Endothelial cell (in vitro differentiated cells): ENCODE measurements at regions not wholly inside any gene's neighbourhood (a gene's known extent, or its start where the extent isn't known, plus 50 kb on each side); places are given as distances from the start of the nearest gene placed in this dataset.
"Not testable (repeated sequence)": the region's sequence is repeated elsewhere in the genome, so short reads cannot be mapped to it uniquely, and the experiment has no call there.

Experiments
- DNase-seq: peaks from one replicate; pipeline ENCODE4 v3.0.0; 2021; ENCODE audit warnings: low spot score
- H3K27ac Mint-ChIP-seq: one replicate; pipeline ENCODE4 v1.8.0; 2021; ENCODE audit warnings: mixed read lengths, inconsistent platforms; ENCODE audit not compliant: unreplicated experiment
- H3K27me3 Mint-ChIP-seq: one replicate; pipeline ENCODE4 v1.8.0; 2021; ENCODE audit warnings: mild to moderate bottlenecking, moderate library complexity, mixed read lengths, inconsistent platforms; ENCODE audit not compliant: unreplicated experiment
- H3K36me3 Mint-ChIP-seq: one replicate; pipeline ENCODE4 v1.8.0; 2021; ENCODE audit warnings: mild to moderate bottlenecking, low read depth, mixed read lengths, inconsistent platforms; ENCODE audit not compliant: unreplicated experiment
- H3K4me1 Mint-ChIP-seq: one replicate; pipeline ENCODE4 v1.8.0; 2021; ENCODE audit warnings: mild to moderate bottlenecking, mixed read lengths, inconsistent platforms; ENCODE audit not compliant: unreplicated experiment
- H3K4me3 Mint-ChIP-seq: one replicate; pipeline ENCODE4 v1.8.0; 2021; ENCODE audit warnings: mild to moderate bottlenecking, mixed read lengths, inconsistent platforms; ENCODE audit not compliant: unreplicated experiment
- H3K9me3 Mint-ChIP-seq: one replicate; pipeline ENCODE4 v1.8.0; 2021; ENCODE audit warnings: mixed read lengths, inconsistent platforms; ENCODE audit not compliant: unreplicated experiment
- CTCF ChIP-seq: fragments of 200-600 bp; sonication (generic); IDR thresholded peaks from one replicate; pipeline ENCODE4 v1.5.0; 2021; ENCODE audit warnings: antibody characterized with exemption; ENCODE audit not compliant: unreplicated experiment

- H3K4me1 Mint-ChIP-seq = peaks cover 10% of the 10 kb centered on the region
- no peaks in the 10 kb centered on the region for H3K9me3 Mint-ChIP-seq
- peaks cover 6% of the 10 kb centered on the region for H3K27me3 Mint-ChIP-seq
- no peak for DNase-seq
- no peak for TF ChIP-seq CTCF
- H3K36me3 Mint-ChIP-seq = no peaks in the 10 kb centered on the region
- no peak overlapping the region for H3K4me3 Mint-ChIP-seq
- H3K27ac Mint-ChIP-seq = no peak overlapping the region
Measured at GRCh38 chr3:72651498-72651897, 196.7 kb downstream of the SHQ1 start.

- no peak overlapping the region for H3K4me3 Mint-ChIP-seq
- no peak for TF ChIP-seq CTCF
- no peak overlapping the region for H3K27ac Mint-ChIP-seq
- H3K9me3 Mint-ChIP-seq = no peaks in the 10 kb centered on the region
- DNase-seq = no peak
- H3K27me3 Mint-ChIP-seq = peaks cover 2% of the 10 kb centered on the region
- no peaks in the 10 kb centered on the region for H3K36me3 Mint-ChIP-seq
- H3K4me1 Mint-ChIP-seq = no peaks in the 10 kb centered on the region
Measured at GRCh38 chr3:72646263-72646662, 202.0 kb downstream of the SHQ1 start.

GRCh38 chr3:72643635-72644034 is 204.6 kb downstream of the SHQ1 start:
- not testable (repeated sequence) for H3K4me1 Mint-ChIP-seq, H3K27me3 Mint-ChIP-seq, H3K27ac Mint-ChIP-seq, H3K4me3 Mint-ChIP-seq, H3K36me3 Mint-ChIP-seq, H3K9me3 Mint-ChIP-seq, DNase-seq

DNA sequence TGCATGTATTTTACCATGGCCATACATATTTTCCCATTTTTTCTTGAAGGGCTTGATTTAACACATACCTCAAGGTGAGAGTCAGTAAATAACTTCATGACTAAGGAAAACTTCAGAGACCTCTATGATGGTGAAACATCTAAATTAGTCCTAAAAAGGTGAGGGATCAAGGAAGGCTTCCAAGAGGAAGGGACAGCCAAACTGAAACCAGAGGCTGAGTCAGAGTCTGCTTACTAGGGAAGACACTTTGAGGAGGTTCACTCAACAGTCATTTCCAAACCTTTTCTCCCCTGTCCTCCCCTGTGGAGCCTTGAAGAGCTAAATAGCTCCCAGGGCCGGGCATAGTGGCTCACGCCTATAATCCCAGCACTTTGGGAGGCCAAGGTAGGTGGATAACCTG is 206.6 kb downstream of the SHQ1 start:
- Mint-ChIP-seq H3K36me3 (no peaks in the 10 kb centered on the region), H3K4me3 (no peak overlapping the region), H3K27ac (no peak overlapping the region), H3K9me3 (no peaks in the 10 kb centered on the region), H3K4me1 (peaks cover 12% of the 10 kb centered on the region), H3K27me3 (peaks cover 7% of the 10 kb centered on the region)
- no peak for TF ChIP-seq CTCF
- no peak for DNase-seq

DNA sequence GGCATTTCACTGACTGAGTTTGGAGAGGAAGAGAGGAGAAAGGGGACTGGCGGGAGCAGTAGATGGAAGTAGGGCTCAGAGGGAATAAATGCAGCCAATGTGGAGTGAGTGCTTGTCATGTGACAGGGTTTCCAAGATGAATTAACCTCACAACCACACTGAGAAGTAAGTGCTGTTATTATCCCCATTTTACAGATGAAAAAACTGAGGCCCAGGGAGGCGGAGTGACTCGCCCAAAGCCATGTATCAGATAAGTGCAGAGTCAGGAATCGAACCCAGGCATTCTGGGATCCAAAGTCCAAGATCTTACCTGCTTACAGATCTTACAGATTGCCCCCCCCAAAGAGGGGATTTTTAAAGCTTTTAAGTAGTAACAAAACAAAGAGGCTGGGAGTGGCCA is 207.2 kb downstream of the SHQ1 start:
- Mint-ChIP-seq H3K9me3 (no peaks in the 10 kb centered on the region), H3K4me3 (no peak overlapping the region), H3K27ac (no peak overlapping the region), H3K27me3 (peaks cover 7% of the 10 kb centered on the region), H3K4me1 (peaks cover 14% of the 10 kb centered on the region), H3K36me3 (no peaks in the 10 kb centered on the region)
- DNase-seq = no peak
- TF ChIP-seq CTCF = no peak
